HG03060 (cell line): ENCODE measurements at regions not wholly inside any gene's neighbourhood (a gene's known extent, or its start where the extent isn't known, plus 50 kb on each side); places are given as distances from the start of the nearest gene placed in this dataset.
"Not testable (repeated sequence)": the region's sequence is repeated elsewhere in the genome, so short reads cannot be mapped to it uniquely, and the experiment has no call there.

Source experiments
- ATAC-seq: cut with Tn5 transposase; IDR thresholded peaks from one replicate; pipeline ENCODE4 v1.9.1; 2021; ENCODE audit warnings: low read depth, moderate number of reproducible peaks; ENCODE audit not compliant: unreplicated experiment

- peak; percentile 53 for ATAC-seq
These were observed 127.9 kb downstream of the EVA1A start for GRCh38 chr2:75432761-75433361.

- ATAC-seq, result peak; percentile 47
These were observed 129.0 kb downstream of the EVA1A start for GRCh38 chr2:75431763-75432162.

- no peak for ATAC-seq
These were observed 129.5 kb downstream of the EVA1A start for GRCh38 chr2:75431276-75431675.

- ATAC-seq, result not testable (repeated sequence)
These were observed 130.3 kb downstream of the EVA1A start for GRCh38 chr2:75430449-75430848.

GRCh38 chr2:75428646-75429443 is 131.9 kb downstream of the EVA1A start:
- no peak for ATAC-seq

- no peak for ATAC-seq
These were observed 132.7 kb downstream of the EVA1A start for GRCh38 chr2:75428060-75428459.

GRCh38 chr2:75424936-75425619 is 135.7 kb downstream of the EVA1A start:
- no peak for ATAC-seq

GRCh38 chr2:75421986-75422385 is 138.8 kb downstream of the EVA1A start:
- ATAC-seq, result no peak

GRCh38 chr2:75416420-75417342 is 144.1 kb downstream of the EVA1A start:
- no peak for ATAC-seq

GRCh38 chr2:75415731-75416130 is 145.0 kb downstream of the EVA1A start:
- ATAC-seq, result no peak

- no peak for ATAC-seq
These were observed 145.6 kb downstream of the EVA1A start for GRCh38 chr2:75415111-75415626.

GRCh38 chr2:75411574-75411973 is 149.2 kb downstream of the EVA1A start:
- ATAC-seq, result no peak

GRCh38 chr2:75410702-75411101 is 150.0 kb downstream of the EVA1A start:
- no peak for ATAC-seq

- ATAC-seq, result no peak
These were observed 152.0 kb downstream of the EVA1A start for GRCh38 chr2:75408771-75409170.

- ATAC-seq, result no peak
These were observed 153.7 kb downstream of the EVA1A start for GRCh38 chr2:75407038-75407530.

- no peak for ATAC-seq
These were observed 154.6 kb downstream of the EVA1A start for GRCh38 chr2:75406131-75406581.

- no peak for ATAC-seq
These were observed 155.7 kb downstream of the EVA1A start for GRCh38 chr2:75405000-75405399.

- ATAC-seq, result no peak
These were observed 156.7 kb downstream of the EVA1A start for GRCh38 chr2:75403991-75404428.

GRCh38 chr2:75396314-75396713 is 164.4 kb downstream of the EVA1A start:
- no peak for ATAC-seq

- not testable (repeated sequence) for ATAC-seq
These were observed 166.0 kb downstream of the EVA1A start for GRCh38 chr2:75394764-75395163.
